ENCODE measurements at regions not wholly inside any gene's neighbourhood (a gene's known extent, or its start where the extent isn't known, plus 50 kb on each side); places are given as distances from the start of the nearest gene placed in this dataset.

DNA sequence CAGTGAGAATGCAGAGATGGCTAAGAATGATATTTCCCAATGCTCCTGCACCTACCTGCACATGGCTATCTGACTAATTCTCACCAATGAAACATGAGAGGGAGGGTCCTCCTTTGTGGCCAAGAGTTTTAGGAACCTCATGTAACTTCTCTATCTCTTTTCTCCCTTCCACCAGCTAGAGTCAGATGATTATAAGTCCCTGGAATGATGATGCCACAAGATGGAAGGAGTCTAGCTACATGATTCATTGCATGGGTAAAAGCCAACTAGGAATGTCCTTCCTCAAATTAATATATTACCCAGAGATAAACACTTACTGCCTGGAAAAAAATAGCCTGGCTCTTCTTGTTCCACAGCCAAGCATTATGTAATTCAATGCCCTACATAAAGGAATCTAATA lies 55.1 kb upstream of the AASS start:
- Histone ChIP-seq H3K27ac (no peak overlapping the region), H3K9me3 (no peaks in the 10 kb centered on the region), H3K27me3 (no peaks in the 10 kb centered on the region), H3K36me3 (no peaks in the 10 kb centered on the region), H3K4me3 (no peak overlapping the region), H3K4me1 (no peaks in the 10 kb centered on the region)
- intact Hi-C loops (cut with DNase I) = no loop called here
- DNase-seq (ENCODE audit: extremely low spot score in 2 of 2) = no peak
- TF ChIP-seq, protein P1, sequence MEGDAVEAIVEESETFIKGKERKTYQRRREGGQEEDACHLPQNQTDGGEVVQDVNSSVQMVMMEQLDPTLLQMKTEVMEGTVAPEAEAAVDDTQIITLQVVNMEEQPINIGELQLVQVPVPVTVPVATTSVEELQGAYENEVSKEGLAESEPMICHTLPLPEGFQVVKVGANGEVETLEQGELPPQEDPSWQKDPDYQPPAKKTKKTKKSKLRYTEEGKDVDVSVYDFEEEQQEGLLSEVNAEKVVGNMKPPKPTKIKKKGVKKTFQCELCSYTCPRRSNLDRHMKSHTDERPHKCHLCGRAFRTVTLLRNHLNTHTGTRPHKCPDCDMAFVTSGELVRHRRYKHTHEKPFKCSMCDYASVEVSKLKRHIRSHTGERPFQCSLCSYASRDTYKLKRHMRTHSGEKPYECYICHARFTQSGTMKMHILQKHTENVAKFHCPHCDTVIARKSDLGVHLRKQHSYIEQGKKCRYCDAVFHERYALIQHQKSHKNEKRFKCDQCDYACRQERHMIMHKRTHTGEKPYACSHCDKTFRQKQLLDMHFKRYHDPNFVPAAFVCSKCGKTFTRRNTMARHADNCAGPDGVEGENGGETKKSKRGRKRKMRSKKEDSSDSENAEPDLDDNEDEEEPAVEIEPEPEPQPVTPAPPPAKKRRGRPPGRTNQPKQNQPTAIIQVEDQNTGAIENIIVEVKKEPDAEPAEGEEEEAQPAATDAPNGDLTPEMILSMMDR (IDR thresholded peaks at IDR 0.05) = no peak
- no peak for TF ChIP-seq POLR2A (IDR thresholded peaks at IDR 0.05)
- no peak for TF ChIP-seq POLR2AphosphoS5 (IDR thresholded peaks at IDR 0.05; ENCODE audit: insufficient read depth in 1 of 2, low read depth in 1 of 2)

DNA sequence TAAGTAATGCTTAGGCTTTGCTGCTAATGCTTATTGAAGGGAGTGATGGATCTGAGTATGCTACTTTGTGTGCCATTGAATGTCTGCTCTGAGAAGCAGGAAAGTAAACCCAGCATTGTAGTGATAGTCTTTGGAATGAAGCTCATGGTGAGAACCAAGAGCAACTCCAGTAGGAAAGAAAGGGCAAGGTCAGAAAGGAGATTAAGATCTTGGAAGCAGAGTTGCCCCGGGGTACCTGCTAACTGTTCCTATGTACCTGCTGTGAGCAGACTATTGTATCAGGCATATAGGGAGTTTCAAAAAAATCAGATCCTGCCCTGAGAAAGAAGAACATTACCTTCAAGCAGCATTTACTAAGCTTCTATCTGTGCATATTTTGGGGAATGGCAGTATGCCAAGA lies 54.5 kb upstream of the AASS start:
- no peak overlapping the region for H3K27ac ChIP-seq
- intact Hi-C loops (cut with DNase I) = no loop called here
- H3K4me3 ChIP-seq = no peak overlapping the region
- TF ChIP-seq POLR2AphosphoS5 (IDR thresholded peaks at IDR 0.05; ENCODE audit: insufficient read depth in 1 of 2, low read depth in 1 of 2) (no peak), POLR2A (IDR thresholded peaks at IDR 0.05) (no peak)
- TF ChIP-seq, protein P1 (IDR thresholded peaks at IDR 0.05) = no peak
- DNase-seq (ENCODE audit: extremely low spot score in 2 of 2) = no peak
- H3K36me3 ChIP-seq = no peaks in the 10 kb centered on the region
- H3K9me3 ChIP-seq = no peaks in the 10 kb centered on the region
- H3K4me1 ChIP-seq = no peaks in the 10 kb centered on the region
- no peaks in the 10 kb centered on the region for H3K27me3 ChIP-seq
